A673 (cell line): ENCODE measurements at regions not wholly inside any gene's neighbourhood (a gene's known extent, or its start where the extent isn't known, plus 50 kb on each side); places are given as distances from the start of the nearest gene placed in this dataset.

Experiments used
- CTCF ChIP-seq: fragments of 300-800, 200-600 bp; sonication (generic); conservative IDR thresholded peaks from 2 replicates; pipeline ENCODE4 v1.5.1; 2017; ENCODE audit warnings: low read depth, mild to moderate bottlenecking, antibody characterized with exemption, low read length, moderate library complexity, mixed read lengths
- EZH2 ChIP-seq: fragments of 200-600 bp; sonication (generic); IDR thresholded peaks from 2 replicates; pipeline ENCODE4 v1.6.1; 2017; ENCODE audit warnings: borderline replicate concordance, low read depth, mild to moderate bottlenecking, mixed read lengths, antibody characterized with exemption, low read length; ENCODE audit not compliant: poor library complexity, severe bottlenecking

DNA sequence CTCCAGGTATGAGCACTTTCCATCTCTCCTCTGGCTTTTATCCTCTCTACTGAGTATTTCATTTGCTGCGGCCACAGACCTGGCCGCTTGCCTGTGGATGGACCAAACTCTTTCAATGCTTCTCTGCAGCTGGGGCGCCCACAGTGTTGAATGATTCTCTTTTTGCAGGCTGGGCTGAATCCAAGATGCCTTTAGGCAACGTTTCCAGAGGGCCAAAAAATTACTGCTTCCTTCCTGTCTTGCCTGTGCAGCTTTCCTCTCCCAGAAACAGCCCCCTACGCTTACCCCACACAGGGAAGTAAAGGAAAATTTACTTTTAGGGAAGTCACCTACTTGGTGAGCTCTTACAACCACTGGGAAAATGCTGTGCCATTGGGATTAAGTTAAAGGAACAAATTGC is 55.6 kb upstream of the JDP2 start:
- TF ChIP-seq EZH2 (no peak), CTCF (no peak)
